Esophagus squamous epithelium (tissue), 4 donors: ENCODE measurements at regions not wholly inside any gene's neighbourhood (a gene's known extent, or its start where the extent isn't known, plus 50 kb on each side); places are given as distances from the start of the nearest gene placed in this dataset.

ENCODE experiments used
- POLR2A ChIP-seq, 4 donors: fragments of 450-650 bp; IDR thresholded peaks; one replicate each; pipeline ENCODE4 v1.6.1; 2017; ENCODE audit warnings: antibody characterized with exemption in 4 of 4, mild to moderate bottlenecking in 4 of 4, moderate library complexity in 3 of 4
- TF ChIP-seq, protein P1 (sequence below), 6 experiments: fragments of 450-650 bp in 4 of 6; fragments of 200-600 bp in 2 of 6; sonication (generic) in 2 of 6; IDR thresholded peaks; one replicate each; pipeline ENCODE4 v1.5.1; 2016 to 2019; ENCODE audit warnings: antibody characterized with exemption in 6 of 6, mild to moderate bottlenecking in 4 of 6, moderate library complexity in 4 of 6

DNA sequence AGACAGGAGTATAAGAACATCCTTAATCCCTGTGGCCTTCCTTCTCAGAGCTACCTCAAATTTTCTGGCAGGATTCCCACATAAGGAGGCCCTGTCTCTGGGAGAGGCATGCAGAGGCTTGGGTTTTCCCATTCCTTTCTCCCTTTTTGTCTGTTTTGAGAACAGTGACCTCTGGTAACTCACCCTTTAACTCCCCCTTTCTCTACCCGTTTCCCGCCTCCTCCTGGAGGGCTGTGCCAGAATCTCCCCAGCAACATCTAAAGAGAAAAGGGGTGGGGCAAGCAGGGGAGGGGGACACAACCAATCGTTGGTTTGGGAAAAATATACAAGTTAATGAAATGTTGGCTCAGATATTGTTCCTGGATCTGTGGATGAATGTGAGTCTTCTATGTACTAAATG is 303.7 kb upstream of the IRS4 start:
- no peak for TF ChIP-seq POLR2A (IDR thresholded peaks at IDR 0.05)
- TF ChIP-seq, protein P1, sequence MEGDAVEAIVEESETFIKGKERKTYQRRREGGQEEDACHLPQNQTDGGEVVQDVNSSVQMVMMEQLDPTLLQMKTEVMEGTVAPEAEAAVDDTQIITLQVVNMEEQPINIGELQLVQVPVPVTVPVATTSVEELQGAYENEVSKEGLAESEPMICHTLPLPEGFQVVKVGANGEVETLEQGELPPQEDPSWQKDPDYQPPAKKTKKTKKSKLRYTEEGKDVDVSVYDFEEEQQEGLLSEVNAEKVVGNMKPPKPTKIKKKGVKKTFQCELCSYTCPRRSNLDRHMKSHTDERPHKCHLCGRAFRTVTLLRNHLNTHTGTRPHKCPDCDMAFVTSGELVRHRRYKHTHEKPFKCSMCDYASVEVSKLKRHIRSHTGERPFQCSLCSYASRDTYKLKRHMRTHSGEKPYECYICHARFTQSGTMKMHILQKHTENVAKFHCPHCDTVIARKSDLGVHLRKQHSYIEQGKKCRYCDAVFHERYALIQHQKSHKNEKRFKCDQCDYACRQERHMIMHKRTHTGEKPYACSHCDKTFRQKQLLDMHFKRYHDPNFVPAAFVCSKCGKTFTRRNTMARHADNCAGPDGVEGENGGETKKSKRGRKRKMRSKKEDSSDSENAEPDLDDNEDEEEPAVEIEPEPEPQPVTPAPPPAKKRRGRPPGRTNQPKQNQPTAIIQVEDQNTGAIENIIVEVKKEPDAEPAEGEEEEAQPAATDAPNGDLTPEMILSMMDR (IDR thresholded peaks at IDR 0.05) = no peak
